HG02588 (cell line): ENCODE measurements at regions not wholly inside any gene's neighbourhood (a gene's known extent, or its start where the extent isn't known, plus 50 kb on each side); places are given as distances from the start of the nearest gene placed in this dataset.

Experiments used
- ATAC-seq: cut with Tn5 transposase; IDR thresholded peaks from one replicate; pipeline ENCODE4 v1.9.1; 2021; ENCODE audit warnings: mild to moderate bottlenecking, moderate library complexity; ENCODE audit not compliant: unreplicated experiment

- ATAC-seq: no peak
Measured at GRCh38 chr2:30338475-30338874, 107.1 kb downstream of the LBH start.

- ATAC-seq: no peak
Measured at GRCh38 chr2:30339071-30339470, 107.7 kb downstream of the LBH start.

GRCh38 chr2:30341500-30342267 lies 105.4 kb upstream of the LCLAT1 start:
- ATAC-seq: no peak

GRCh38 chr2:30346471-30347169 lies 100.4 kb upstream of the LCLAT1 start:
- ATAC-seq: no peak

GRCh38 chr2:30348825-30349224 lies 98.2 kb upstream of the LCLAT1 start:
- no peak for ATAC-seq

- no peak for ATAC-seq
Measured at GRCh38 chr2:30349691-30350090, 97.4 kb upstream of the LCLAT1 start.

- ATAC-seq: no peak
Measured at GRCh38 chr2:30351116-30351515, 95.9 kb upstream of the LCLAT1 start.

- no peak for ATAC-seq
Measured at GRCh38 chr2:30351949-30352348, 95.1 kb upstream of the LCLAT1 start.

DNA sequence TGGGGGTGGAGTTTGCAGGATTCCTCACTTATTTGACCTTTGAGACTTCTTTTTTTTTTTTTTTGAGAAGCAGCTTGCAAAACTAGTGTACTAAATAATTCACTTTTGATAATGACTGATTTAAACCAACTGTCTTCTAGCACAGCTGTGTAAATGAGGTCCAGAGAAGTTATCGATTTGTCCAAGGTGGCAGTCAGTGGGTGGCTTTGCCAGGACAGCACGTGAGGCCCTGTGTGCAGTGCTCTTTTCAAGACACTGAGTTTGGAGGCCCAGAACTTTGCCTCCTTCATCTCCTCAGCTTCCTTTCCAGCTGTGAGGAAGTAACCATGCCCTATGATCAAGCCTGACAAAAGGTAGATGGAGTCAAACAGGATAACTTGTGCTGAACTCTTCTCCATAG lies 92.9 kb upstream of the LCLAT1 start:
- no peak for ATAC-seq

DNA sequence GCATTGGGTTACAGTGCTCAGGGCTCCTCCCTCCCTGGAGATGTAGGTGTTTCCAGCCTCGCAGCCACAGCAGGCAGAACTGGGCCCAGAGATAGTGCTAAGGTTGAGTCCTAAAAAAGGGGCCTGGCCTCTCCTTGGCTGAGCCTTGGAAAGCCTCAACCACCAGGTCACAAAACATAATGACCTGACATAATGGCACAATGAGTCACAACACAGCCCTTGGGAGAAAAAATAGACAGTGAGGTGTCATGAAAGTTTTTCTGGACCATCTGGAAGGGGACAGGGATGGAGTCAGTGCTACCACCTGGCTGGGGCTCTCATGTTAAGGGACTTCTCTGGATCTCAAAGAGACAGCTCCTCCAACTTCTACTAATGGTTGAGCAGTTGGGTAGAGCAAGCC lies 92.4 kb upstream of the LCLAT1 start:
- no peak for ATAC-seq

DNA sequence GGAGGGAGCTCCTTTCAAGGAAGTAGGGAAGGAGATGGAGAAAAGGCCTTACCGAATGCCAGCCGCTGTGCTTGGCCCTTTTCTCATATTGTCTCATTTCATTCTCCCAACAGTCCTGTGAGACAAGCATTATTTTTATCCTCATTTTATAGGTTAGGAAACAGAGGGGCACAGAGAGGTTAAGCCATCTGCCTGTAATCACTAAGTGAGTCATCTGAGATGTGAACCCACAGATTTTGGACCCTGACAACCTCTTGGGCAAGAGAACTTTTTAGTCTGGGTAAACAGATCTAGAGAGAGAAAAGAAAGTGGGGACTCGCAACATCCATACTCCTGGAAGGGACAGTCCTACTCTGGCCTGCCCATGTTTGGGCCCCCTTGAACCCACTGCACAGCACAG lies 91.7 kb upstream of the LCLAT1 start:
- ATAC-seq: no peak

- ATAC-seq: no peak
Measured at GRCh38 chr2:30356071-30356470, 91.0 kb upstream of the LCLAT1 start.

GRCh38 chr2:30356776-30357175 lies 90.3 kb upstream of the LCLAT1 start:
- no peak for ATAC-seq

- no peak for ATAC-seq
Measured at GRCh38 chr2:30358351-30358750, 88.7 kb upstream of the LCLAT1 start.

- ATAC-seq: no peak
Measured at GRCh38 chr2:30358842-30359241, 88.2 kb upstream of the LCLAT1 start.

DNA sequence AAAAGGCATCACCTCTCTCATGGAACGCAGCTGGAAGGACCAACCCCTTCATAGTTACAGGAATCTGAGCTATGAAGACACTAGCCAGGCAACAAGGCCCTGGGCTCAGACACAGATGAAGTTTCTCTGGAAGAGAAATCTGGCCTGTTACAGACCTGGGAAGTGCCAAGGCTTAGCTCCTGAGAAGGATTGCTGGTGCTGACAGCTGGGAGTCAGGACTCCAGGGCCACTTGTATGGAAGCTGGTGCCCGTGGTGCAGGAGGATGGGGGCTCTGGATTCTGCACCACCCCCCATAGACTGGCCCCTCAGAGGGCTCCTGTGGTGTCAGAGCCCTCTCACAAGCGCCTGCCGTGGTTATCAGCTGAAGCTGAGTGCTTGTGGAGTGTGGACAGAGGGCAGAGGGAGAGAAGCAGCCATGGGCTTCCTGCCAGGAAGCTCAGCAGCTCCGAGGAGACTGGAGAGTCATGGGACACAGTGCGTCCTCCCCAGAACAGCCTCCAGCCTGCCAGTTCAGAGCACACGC lies 87.3 kb upstream of the LCLAT1 start:
- ATAC-seq: no peak

- no peak for ATAC-seq
Measured at GRCh38 chr2:30361751-30362394, 85.2 kb upstream of the LCLAT1 start.

GRCh38 chr2:30362468-30363081 lies 84.5 kb upstream of the LCLAT1 start:
- no peak for ATAC-seq

GRCh38 chr2:30363406-30363805 lies 83.6 kb upstream of the LCLAT1 start:
- ATAC-seq: no peak

GRCh38 chr2:30365201-30365600 lies 81.8 kb upstream of the LCLAT1 start:
- no peak for ATAC-seq

DNA sequence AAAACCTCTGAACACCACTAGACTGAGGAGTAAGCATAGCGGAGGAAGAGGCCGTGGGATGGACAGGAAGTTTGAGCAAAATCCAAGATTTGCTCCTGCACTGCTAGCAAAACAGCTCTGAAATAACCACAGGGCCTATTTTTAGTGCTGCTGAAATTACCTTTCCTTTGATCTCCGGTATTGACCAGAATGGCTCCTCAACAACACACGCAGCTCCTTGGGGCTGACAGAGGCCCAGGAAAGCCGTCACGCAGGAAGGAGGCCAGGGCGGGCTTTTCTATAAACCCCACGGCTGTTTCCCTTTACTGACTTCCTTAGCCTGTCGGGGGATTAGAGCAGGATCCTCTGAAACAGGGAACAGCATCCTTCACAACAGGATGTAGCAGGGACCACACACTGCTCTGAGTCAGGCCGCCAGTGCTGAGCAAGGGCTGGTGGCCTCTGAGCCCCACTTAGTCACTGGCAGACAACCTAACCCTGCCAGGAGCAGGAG lies 80.8 kb upstream of the LCLAT1 start:
- no peak for ATAC-seq
